GM12801 (cell line): ENCODE measurements at regions not wholly inside any gene's neighbourhood (a gene's known extent, or its start where the extent isn't known, plus 50 kb on each side); places are given as distances from the start of the nearest gene placed in this dataset.

Experiments
- CTCF ChIP-seq: IDR thresholded peaks from one replicate; pipeline ENCODE4 v1.5.1; 2011; ENCODE audit warnings: control low read depth; ENCODE audit not compliant: insufficient read length; ENCODE audit errors: extremely low read depth

GRCh38 chr20:59392736-59393135 lies 92.3 kb downstream of the EDN3 start:
- TF ChIP-seq CTCF, result no peak

GRCh38 chr20:59393142-59393541 lies 92.7 kb downstream of the EDN3 start:
- no peak for TF ChIP-seq CTCF

- TF ChIP-seq CTCF, result no peak
These were observed 95.3 kb downstream of the EDN3 start for GRCh38 chr20:59395729-59396128.

GRCh38 chr20:59398537-59399205 lies 98.3 kb downstream of the EDN3 start:
- TF ChIP-seq CTCF, result no peak

GRCh38 chr20:59399426-59400099 lies 99.2 kb downstream of the EDN3 start:
- TF ChIP-seq CTCF, result no peak

GRCh38 chr20:59400708-59401107 lies 100.3 kb downstream of the EDN3 start:
- no peak for TF ChIP-seq CTCF

GRCh38 chr20:59402681-59403080 lies 102.3 kb downstream of the EDN3 start:
- no peak for TF ChIP-seq CTCF
